Uterus (tissue), 3 donors: ENCODE measurements at regions not wholly inside any gene's neighbourhood (a gene's known extent, or its start where the extent isn't known, plus 50 kb on each side); places are given as distances from the start of the nearest gene placed in this dataset.

Experiments
- DNase-seq, 2 donors: peaks; one replicate each; pipeline ENCODE4 v3.0.0-alpha.2; 2019 to 2020
- H3K27ac ChIP-seq, 2 donors: fragments of 200-600 bp; sonication (generic); 1 replicate in 1 of 2; 2 replicates in 1 of 2; pipeline ENCODE4 v1.5.1; 2016 to 2018
- H3K27me3 ChIP-seq, 2 donors: fragments of 200-600 bp; sonication (generic); one replicate each; pipeline ENCODE4 v1.5.1; 2018 to 2019; ENCODE audit warnings: control low read depth in 1 of 2
- H3K36me3 ChIP-seq, 2 donors: fragments of 200-600 bp; sonication (generic); one replicate each; pipeline ENCODE4 v1.5.1; 2019; ENCODE audit warnings: control low read depth in 1 of 2
- H3K4me1 ChIP-seq, 2 donors: fragments of 200-600 bp; sonication (generic); one replicate each; pipeline ENCODE4 v1.5.1; 2018 to 2019; ENCODE audit warnings: control low read depth in 1 of 2
- H3K4me3 ChIP-seq, 2 donors: fragments of 200-600 bp; sonication (generic); 1 replicate in 1 of 2; 2 replicates in 1 of 2; pipeline ENCODE4 v1.5.1; 2018 to 2019; ENCODE audit warnings: mild to moderate bottlenecking in 1 of 2
- H3K9me3 ChIP-seq, 2 donors: fragments of 200-600 bp; sonication (generic); one replicate each; pipeline ENCODE4 v1.5.1; 2019; ENCODE audit warnings: control low read depth in 1 of 2
- CTCF ChIP-seq, 4 experiments: fragments of 200-600 bp in 2 of 4; fragments of 450-650 bp in 2 of 4; sonication (generic) in 2 of 4; IDR thresholded peaks; one replicate each; pipeline ENCODE4 v1.5.1; 2016 to 2019; ENCODE audit warnings: antibody characterized with exemption in 4 of 4, mild to moderate bottlenecking in 2 of 4, moderate library complexity in 1 of 4
- POLR2A ChIP-seq, 2 donors: fragments of 450-650 bp; IDR thresholded peaks; one replicate each; pipeline ENCODE4 v1.6.1; 2016; ENCODE audit warnings: antibody characterized with exemption in 2 of 2, mild to moderate bottlenecking in 1 of 2, moderate library complexity in 1 of 2
- intact Hi-C: fragments of 100-400 bp; cut with DNase I; formaldehyde crosslinking; loops from one replicate; pipeline ENCODE4 v1.15.1; 2023; ENCODE audit warnings: low total_unique reads
- donor health status: DM: yes; HTN: yes; CAD: no.

DNA sequence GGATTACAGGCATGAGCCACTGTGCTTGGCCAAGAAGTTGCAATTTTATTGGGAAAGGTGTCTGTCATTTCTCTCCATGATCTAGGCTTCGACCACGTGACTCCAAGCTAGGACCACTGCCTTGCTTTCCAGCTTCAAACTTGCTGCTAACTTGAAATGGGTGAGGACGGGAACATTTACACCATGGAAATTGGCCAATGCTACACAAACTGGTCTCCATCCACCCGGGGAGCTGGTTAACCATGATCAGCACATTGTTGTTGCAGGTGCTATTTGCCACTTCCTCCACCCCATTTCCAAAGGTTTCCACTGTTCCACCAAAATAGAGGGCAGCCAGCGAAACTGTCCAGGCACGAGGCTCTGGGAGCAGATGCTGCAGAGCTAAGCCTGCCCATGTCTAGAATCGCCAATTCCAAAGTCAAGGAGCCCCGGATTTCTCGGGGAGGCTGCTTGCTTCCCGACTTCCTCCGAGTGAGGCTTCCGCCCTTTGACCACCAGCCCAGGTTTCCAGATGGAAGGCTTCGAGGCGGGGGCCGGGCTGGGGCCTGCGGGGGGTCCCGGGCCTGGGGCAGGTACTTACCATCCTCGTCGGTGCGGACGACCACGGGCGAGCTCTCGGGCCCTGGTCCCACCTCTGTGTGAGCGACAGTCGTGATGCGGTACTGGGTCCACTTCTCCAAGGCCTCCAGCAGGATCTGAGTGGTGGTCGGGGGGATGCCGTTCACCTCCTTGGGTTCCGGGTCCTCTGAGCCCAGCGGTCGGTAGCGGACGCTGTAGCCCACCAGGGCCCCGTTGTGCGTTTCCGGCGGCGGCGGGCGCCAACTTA lies 109.7 kb downstream of the PTPRS start:
- Histone ChIP-seq H3K27ac (no peak overlapping the region), H3K27me3 (no peaks in the 10 kb centered on the region), H3K9me3 (no peaks in the 10 kb centered on the region), H3K4me3 (no peak overlapping the region), H3K36me3 (no peaks in the 10 kb centered on the region), H3K4me1 (no peaks in the 10 kb centered on the region)
- no peak for DNase-seq
- TF ChIP-seq CTCF (IDR thresholded peaks at IDR 0.05) (no peak), POLR2A (IDR thresholded peaks at IDR 0.05) (no peak)
- intact Hi-C loops = no loop called here

GRCh38 chr19:5229778-5230335 lies 110.8 kb downstream of the PTPRS start:
- Histone ChIP-seq H3K4me3 (peak overlapping the region in 1 of 2 donors; percentile 19), H3K36me3 (no peaks in the 10 kb centered on the region), H3K27me3 (no peaks in the 10 kb centered on the region), H3K4me1 (no peaks in the 10 kb centered on the region), H3K27ac (no peak overlapping the region), H3K9me3 (no peaks in the 10 kb centered on the region)
- DNase-seq = no peak
- TF ChIP-seq POLR2A (IDR thresholded peaks at IDR 0.05) (no peak), CTCF (IDR thresholded peaks at IDR 0.05) (no peak)
- intact Hi-C loops = no loop called here

DNA sequence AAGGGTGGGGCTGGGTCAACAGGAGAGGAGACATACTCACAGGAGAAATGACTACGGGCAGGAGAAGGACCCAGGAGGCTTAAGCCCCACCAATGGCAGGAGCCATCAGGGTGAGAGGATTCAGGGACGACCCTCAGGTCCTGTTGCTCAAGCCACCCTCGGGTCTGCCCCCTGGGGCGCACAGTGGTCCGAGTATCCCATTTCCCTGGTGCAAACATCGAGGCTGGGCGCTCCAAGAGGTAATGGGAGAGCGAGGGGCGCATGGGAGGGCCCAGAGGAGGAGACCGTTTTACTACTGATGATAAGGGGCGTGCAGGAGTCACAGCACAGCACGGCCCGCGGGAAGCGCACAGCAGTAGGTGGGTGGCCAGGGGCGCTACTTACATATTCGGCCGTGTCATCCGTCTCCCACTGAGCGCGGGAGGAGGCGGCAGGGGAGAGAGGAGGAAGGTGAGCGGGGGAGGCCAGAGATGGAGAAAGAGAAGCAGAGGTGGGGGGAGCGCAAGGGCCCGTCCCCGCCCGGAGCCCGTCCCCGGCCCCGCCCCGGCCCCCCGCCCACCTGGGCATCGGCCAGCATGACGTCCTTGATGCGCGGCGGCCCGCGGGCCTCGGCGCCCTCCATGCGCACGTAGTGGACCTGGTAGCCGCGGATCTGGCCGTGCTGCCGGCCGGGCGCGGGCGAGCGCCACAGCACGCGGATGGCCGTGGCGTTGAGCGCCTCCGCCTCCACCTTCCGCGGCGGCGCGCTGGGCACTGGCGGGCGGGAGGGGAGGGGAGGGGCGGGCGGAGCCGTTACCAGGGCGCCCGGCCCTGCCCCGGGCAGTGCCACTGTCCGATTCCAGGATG lies 111.5 kb downstream of the PTPRS start:
- no peaks in the 10 kb centered on the region for H3K36me3 ChIP-seq

GRCh38 chr19:5228490-5228889 lies 112.1 kb downstream of the PTPRS start:
- Histone ChIP-seq H3K27me3 (no peaks in the 10 kb centered on the region), H3K9me3 (no peaks in the 10 kb centered on the region), H3K27ac (no peak overlapping the region), H3K4me1 (no peaks in the 10 kb centered on the region), H3K36me3 (no peaks in the 10 kb centered on the region), H3K4me3 (no peak overlapping the region)
- TF ChIP-seq POLR2A (IDR thresholded peaks at IDR 0.05) (no peak), CTCF (IDR thresholded peaks at IDR 0.05) (no peak)
- intact Hi-C loops = no loop called here
- no peak for DNase-seq

More for the DNA sequence above, 111.5 kb downstream of the PTPRS start:
- Histone ChIP-seq H3K27ac (no peak overlapping the region), H3K27me3 (no peaks in the 10 kb centered on the region), H3K4me3 (peak overlapping the region in 1 of 2 donors; percentile 19), H3K9me3 (no peaks in the 10 kb centered on the region), H3K4me1 (no peaks in the 10 kb centered on the region)
- no peak for TF ChIP-seq CTCF (IDR thresholded peaks at IDR 0.05)
- TF ChIP-seq POLR2A (IDR thresholded peaks at IDR 0.05) = no peak
- intact Hi-C loops = no loop called here
- DNase-seq = peak in 1 of 2 donors; percentile 47
